ENCODE measurements at regions not wholly inside any gene's neighbourhood (a gene's known extent, or its start where the extent isn't known, plus 50 kb on each side); places are given as distances from the start of the nearest gene placed in this dataset.

- no peak for TF ChIP-seq CTCF (IDR thresholded peaks at IDR 0.05)
- TF ChIP-seq POLR2A (IDR thresholded peaks at IDR 0.05) = no peak
Measured at GRCh38 chr3:118479376-118479775, 555.3 kb downstream of the IGSF11 start.
